T-helper 2 cell treated with Interferon-gamma antibody and Interleukin-4, amounts not matched to agents 100 ng/mL and 5 ng/mL, for 36 hours (primary cell): ENCODE measurements at regions not wholly inside any gene's neighbourhood (a gene's known extent, or its start where the extent isn't known, plus 50 kb on each side); places are given as distances from the start of the nearest gene placed in this dataset.

Source experiments
- intact Hi-C: fragments of 100-400 bp; cut with micrococcal nuclease; formaldehyde crosslinking; loops from one replicate; pipeline ENCODE4 v1.15.1; 2023

GRCh38 chr5:124664287-124664686 is 82.2 kb downstream of the ZNF608 start:
- intact Hi-C loops = no loop called here

- intact Hi-C loops = no loop called here
These were observed 83.3 kb downstream of the ZNF608 start for GRCh38 chr5:124663101-124663506.

DNA sequence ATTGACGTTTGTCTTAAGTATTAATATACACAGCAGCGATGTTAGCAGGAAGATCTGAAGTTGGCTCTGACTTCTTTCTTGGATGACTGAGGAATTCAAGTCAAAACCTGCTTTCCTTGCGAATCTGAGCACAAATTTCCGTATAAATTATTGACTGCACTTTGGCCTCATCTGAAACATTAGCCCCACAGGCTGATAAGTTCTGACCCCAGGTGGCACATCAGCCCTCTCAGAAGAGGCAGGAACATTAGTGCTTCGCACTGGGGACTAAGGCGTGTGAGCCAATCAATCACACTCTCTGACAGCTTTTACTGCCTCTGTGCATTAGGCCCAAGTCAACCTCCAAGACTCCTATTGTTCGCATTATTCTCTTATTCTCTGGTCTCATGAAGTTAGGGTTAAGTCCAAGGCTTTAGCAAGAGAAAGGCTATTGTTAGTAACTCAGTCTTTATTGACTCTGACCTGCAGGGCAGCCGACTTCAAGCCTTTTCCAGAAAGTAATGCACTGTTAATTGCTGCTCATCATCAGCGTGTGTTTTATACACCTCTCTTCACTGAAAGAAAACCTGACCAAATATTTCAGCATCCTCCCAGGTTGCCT is 84.2 kb downstream of the ZNF608 start:
- intact Hi-C loops = no loop called here

- intact Hi-C loops = no loop called here
These were observed 84.9 kb downstream of the ZNF608 start for GRCh38 chr5:124661317-124662141.

GRCh38 chr5:124660229-124661093 is 86.0 kb downstream of the ZNF608 start:
- intact Hi-C loops = no loop called here

- intact Hi-C loops = no loop called here
These were observed 86.6 kb downstream of the ZNF608 start for GRCh38 chr5:124659798-124660197.

DNA sequence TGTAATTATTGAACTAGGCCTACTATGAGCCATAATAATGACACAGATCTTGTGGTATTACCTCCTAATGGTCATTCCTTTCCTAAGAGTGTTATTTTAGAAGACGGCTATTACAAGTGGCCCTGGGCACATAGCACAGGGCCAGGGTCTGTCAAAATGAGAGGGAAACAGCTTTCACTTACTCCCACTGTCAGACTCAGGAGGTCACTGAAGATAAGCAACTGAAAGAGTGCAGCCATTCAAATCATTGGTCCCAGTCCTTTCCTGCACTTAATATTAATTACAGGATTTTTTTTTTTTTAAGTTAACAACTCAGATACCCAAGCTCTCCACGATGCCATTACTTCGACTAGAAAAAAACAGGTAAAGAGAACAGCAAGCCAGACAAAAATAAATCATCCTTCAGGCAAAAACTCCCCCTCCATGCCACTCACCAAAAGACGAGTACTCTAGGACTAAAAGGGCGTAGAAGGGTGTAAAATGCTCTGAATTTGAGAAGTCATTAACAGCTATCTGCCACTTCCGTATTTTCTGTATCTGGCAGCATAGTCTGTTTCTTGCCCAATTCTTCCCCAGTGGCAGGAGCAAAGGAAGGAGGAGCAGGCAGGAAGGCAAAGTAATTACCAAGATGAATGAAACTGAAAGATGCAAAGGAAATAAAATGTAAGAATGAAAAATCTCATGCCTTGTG is 87.4 kb downstream of the ZNF608 start:
- intact Hi-C loops = no loop called here

DNA sequence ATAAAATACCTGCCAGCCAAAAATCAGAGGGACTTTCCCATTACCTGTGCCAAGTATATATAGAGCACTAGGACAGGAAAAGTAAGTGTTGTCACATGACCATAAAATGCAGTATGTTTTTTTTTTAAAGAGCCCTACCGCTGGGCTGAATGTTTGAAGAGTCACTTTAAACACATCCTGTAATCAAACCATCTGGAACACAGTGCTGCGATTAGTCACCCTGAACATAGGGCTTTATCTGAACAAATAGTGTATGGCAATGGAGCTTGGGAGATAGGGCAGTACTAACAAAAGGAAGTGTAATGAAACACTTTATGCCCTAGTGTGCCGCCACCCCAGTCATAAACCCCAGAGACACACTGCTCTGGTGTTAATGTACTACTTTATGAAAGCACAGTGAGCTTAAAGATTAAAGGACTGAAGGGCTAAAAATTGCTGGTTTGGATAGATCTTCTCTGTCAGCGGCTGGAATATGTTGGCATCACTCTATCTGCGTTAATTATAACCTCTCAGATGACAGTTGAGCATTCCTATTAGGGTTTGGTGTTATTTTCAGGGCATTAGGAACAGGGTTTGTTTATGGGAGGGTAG is 90.4 kb downstream of the ZNF608 start:
- intact Hi-C loops = no loop called here

- intact Hi-C loops = no loop called here
These were observed 91.1 kb downstream of the ZNF608 start for GRCh38 chr5:124655251-124655917.

DNA sequence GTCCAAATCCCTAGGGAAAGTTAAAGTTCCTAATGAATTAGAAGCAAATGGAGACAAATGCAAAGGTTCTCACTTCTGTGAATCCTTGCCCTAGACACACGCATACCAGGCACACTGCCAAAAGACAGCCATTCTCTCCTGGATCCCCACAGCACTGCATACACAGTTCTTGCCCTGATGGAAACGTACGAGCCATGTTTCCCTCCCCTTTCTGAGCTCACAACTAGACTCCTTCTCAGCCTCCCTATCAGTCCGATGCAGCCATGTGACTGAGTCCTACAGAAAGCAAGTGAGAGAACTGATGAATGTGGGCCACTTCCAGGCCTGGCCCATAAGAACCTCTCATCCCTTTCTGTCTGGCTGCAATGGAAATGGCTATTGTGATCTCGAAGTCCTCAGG is 92.0 kb downstream of the ZNF608 start:
- intact Hi-C loops = no loop called here

GRCh38 chr5:124653666-124654065 is 92.8 kb downstream of the ZNF608 start:
- intact Hi-C loops = no loop called here

- intact Hi-C loops = no loop called here
These were observed 93.5 kb downstream of the ZNF608 start for GRCh38 chr5:124652892-124653441.

DNA sequence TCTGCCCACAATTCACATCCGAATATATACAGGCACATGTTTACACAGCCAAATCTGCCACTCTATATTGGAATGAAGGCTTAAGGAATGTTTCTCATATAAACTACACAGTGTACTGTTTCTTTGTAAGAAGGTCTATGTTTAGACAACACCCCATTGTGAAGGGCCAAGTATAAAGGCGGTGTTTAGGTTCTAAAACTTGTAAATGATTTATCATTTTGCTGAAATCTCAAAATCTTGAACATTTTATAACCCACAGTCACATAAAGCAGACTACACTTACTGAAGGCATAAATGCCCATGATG is 94.0 kb downstream of the ZNF608 start:
- intact Hi-C loops = no loop called here

DNA sequence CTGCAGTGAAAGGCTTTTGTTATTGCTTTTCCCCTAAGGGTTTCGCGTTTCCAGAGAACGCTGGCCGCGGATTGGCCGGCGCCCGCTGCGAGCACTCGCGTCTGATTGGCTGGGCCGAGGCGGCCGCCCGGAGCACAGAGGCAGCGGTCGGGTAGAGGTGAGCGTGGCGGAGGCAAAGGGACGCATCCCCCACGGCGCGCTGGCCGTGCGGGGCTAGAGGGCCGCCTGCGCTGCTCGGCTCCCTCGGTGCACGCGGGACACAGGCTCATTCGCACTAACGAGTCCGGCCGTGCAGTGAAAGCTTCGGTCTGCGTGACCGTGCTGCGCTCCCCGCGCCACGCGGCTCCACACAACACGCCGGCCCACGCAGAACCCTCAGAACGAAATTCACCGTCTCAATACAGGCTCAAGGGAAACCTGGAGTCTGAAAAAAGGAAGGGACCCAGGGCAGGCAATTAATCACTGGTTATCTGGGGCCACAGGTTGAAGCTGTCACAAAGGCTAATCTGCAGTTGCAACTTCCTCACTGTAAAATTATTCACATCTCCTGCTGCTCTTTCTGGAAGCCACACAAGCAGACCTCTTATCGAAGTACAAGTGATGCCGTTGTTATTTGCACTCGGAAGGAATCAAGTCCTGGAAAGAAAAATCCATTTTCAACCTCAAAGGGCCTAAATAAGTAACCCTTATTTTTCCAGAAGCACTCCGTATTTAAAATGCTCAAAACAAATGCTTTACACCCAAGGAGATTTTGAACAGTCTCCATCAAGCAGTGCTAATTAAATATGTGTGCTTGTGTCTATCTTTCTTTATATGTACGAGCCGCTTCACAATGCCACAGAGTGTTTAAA is 94.6 kb downstream of the ZNF608 start:
- intact Hi-C loops = no loop called here

GRCh38 chr5:124650951-124651662 is 95.3 kb downstream of the ZNF608 start:
- intact Hi-C loops = no loop called here

DNA sequence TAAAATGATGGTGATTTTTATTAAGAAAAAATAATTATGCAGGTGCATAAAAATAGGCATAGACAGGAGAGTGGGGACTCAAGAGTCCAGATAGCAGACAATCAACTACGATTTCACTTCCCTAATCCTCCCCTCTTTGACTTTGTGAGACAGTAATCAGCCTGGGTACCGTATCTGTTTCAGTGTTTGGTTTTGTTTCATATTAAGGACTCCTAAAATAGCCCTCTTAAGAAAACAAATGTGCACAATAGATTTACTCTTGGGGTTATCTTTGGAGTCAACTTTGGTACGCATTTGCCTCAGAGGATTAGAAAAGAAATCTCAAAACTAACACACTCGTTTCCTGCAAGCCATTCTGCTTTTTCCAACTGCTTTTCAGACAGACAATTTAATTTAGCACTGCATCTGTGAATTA is 96.3 kb downstream of the ZNF608 start:
- intact Hi-C loops = no loop called here

DNA sequence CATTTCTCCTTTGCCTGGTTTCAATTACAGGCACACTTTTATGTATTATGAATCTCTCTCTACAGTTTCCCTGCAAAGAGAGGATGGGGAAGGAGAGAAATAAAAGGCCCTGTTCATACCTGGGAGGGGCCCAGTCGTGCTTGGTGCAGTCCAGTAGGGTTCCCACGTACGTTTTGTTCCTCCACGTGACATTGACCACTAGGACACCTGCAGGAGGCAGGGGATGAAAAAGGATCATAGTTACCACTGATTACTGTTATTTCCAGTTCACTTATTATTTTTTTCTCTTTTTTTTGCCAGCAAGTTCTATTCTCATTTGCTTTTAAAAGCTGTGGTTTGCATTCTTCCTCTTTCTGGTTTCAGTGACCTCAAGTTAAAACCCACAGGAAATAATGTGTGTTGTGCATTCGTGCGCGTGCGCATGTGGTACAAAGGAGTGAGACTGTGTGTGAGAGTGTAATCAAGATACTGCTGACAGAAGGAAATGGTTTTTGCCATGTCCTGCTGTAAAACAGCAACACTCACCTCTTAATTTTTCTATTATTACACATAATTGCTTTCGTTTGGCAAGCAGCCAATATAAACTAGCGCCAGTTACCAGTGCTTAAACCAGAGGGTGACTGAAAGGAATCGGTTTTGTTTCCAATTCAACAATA is 96.8 kb downstream of the ZNF608 start:
- intact Hi-C loops = loop anchor here (2.0 to 5.0 kb wide), 2 partner anchors 65 to 1137 kb away; partner anchors contain the start of gene CSNK1G3

GRCh38 chr5:124648902-124649467 is 97.5 kb downstream of the ZNF608 start:
- intact Hi-C loops = loop anchor here (2.0 to 5.0 kb wide), 2 partner anchors 64 to 1137 kb away; partner anchors contain the start of gene CSNK1G3
